NCI-H82 treated with DMSO at 0.1 percent for 48 hours (cell line): ENCODE measurements at regions not wholly inside any gene's neighbourhood (a gene's known extent, or its start where the extent isn't known, plus 50 kb on each side); places are given as distances from the start of the nearest gene placed in this dataset.
"Not testable (repeated sequence)": the region's sequence is repeated elsewhere in the genome, so short reads cannot be mapped to it uniquely, and the experiment has no call there.

ENCODE experiments used
- DNase-seq: peaks from one replicate; lab custom pipeline; 2025; ENCODE audit not compliant: unreplicated experiment; lab: John Stamatoyannopoulos, UW

DNA sequence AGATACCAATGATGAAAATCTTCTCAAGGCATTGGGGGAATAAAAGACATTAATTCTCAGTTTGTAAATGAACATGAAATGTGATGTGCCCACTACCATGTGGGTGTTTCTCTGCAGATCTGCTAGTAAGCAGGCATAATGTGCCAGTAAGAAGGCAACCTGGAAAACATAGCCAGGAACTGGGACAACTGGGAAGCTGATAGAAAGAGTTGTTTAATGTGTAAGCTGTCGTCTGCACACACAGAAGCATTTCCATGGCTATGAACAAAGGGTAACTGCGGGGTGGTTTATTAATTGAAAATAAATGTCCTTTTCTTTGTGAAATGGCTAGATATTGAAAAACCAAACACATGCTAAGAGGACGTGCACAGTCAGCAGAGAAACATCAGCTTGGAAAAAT lies 52.0 kb downstream of the ZC3H11B start:
- DNase-seq: no peak

DNA sequence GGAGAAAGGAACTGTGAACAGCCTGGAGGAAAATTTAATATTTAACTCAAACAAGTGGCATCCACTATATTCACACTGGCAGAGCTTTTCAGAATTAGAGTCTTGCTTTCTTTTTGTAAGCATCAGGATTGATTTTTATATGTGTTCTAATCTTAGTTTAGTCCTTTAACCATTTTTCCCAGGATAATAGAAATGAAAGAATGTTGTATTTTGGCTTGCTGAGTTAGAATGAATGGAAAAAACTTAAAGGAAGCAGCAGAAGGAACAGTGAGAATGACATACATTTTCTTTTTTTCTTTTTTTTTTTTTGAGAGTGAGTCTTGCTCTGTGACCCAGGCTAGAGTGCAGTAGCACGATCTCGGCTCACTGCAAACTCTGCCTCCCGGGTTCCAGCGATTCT lies 53.0 kb downstream of the ZC3H11B start:
- DNase-seq: no peak

DNA sequence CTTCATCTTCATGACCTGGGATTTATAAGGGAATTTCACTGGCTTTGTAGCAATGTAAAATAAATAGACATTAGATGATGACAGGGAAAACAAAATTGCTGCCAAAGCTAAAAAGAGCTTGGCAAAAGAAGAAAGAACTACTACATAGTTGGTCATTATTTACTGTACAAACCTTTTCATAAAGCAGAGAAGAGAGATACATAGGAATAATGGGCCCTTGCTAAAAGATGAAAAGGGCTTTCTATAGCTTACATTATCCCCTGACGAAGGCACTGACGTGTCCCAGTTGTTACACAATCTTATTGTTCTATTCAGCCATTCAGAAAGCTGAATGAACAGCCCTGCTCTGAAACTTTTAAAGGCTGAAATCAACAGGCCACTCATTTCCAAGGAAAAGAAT lies 57.1 kb downstream of the ZC3H11B start:
- no peak for DNase-seq

DNA sequence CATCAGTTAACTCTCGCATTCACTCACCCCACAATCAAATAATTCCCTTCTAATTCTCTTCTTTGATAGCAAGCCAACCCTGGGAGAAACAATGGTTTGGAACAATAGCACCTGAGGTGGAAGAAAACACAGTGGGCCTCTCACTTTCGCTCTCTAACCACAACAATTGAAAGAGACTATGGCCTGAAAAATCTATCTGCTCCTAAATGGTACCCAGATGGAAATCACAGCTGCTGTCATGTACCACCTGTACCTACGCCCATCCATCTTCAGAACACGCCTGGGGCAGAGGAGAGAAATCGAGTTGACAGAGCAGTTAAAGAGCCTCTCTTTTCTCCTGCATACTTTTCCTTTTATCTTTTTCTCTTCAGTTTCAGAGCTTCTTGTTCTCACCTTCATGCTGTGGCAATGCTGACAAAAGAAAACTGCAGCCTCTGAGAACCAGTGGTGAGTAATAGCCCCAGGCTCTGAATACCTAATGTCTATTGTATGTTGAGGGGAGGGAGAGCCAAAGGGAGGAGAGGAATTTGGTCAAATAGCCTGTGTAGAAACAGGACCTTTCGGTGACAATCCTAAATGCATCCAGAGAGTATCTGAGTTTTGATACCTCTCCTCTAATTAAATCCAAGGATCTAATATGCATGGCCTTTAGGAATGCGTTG lies 57.7 kb downstream of the ZC3H11B start:
- no peak for DNase-seq

DNA sequence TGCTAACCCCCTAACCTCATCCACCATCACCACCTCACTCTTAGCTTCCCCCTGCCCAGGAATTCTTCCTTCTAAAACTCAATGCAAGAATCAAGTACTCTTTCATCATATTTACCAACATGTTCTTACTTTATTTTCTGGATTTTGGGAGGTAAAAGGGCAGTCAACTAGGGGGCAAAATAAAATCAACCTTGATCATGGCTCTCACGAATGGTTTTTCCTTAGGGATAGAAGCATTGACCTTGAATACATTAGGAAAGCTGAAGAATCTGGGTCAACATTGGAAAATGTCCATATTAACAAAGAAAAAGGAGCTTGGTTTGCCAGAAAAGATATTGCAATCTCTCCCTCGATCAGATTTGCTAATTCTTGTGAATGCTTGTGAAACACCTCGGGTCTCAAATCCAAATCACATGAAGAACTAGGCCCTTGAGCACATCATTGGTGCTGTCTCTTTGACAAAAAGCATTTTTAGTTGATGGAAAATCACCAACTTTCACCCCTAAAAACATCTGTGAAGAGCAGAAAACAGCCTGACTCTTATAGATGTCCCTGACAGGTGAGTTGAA lies 58.9 kb downstream of the ZC3H11B start:
- no peak for DNase-seq

DNA sequence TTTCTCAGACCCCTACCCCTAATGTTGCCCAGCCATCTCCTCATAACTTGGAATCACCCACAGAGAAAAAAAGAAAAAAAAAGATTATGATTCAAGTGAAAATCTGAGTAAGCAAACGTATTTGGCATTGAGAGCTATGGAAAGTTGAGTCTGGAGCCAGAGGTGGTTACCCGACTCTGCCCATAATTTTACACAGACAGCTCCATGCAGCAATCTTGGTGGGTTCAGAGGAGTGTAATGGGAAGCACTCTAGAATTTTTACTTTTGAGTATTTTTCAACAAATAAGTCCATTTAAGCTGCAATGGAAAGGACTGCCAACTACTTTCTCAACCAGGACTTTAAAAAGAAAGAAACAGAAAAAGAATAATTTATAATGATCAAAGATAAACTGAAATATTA lies 62.7 kb downstream of the ZC3H11B start:
- no peak for DNase-seq

DNA sequence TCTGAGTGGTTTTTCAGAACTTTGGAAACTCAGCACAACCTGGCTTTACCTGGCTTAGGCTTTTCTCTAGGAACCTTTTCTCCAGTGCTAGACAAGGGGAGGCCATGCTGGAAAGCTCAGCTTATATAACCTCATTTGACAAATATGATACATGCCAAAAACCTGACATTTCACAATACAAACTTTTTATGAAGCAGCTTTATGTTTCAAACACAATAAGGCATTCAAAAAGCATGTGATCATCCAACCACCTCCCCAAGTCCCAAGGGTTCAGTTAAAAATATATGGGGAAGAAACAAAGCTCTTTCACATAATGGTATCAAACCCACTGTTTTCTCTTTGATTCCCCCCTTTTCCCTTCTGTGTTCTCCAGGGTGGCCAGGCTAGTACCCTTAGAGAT lies 63.7 kb downstream of the ZC3H11B start:
- DNase-seq: no peak

DNA sequence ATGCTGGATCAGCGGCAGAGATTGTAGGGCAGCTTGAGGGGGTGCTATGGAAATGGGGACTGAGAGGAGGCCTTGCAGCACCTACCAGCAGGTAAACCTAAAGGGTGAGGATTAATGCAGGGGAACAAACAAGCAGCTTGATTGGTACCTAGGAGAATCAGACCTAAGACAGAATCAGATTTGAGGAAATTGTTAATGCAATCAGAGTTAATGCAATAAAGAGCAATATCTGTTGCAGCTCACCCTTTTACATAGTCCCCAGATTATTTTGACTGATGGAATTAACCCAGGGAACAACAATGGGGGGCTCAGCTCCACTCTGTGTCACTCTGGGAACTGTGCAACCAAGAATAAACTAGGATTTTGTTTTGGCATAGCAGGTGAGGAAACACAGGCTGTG lies 64.5 kb downstream of the ZC3H11B start:
- DNase-seq: no peak

DNA sequence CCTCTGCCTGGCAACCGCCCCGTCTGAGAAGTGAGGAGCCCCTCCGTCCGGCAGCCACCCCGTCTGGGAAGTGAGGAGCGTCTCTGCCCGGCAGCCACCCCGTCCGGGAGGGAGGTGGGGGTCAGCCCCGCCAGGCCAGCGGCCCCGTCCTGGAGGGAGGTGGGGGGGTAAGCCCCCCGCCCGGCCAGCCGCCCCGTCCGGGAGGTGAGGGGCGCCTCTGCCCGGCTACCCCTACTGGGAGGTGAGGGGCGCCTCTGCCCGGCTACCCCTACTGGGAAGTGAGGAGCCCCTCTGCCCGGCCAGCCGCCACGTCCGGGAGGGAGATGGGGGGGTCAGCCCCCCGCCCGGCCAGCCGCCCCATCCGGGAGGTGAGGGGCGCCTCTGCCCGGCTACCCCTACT lies 67.1 kb downstream of the ZC3H11B start:
- DNase-seq: not testable (repeated sequence)

DNA sequence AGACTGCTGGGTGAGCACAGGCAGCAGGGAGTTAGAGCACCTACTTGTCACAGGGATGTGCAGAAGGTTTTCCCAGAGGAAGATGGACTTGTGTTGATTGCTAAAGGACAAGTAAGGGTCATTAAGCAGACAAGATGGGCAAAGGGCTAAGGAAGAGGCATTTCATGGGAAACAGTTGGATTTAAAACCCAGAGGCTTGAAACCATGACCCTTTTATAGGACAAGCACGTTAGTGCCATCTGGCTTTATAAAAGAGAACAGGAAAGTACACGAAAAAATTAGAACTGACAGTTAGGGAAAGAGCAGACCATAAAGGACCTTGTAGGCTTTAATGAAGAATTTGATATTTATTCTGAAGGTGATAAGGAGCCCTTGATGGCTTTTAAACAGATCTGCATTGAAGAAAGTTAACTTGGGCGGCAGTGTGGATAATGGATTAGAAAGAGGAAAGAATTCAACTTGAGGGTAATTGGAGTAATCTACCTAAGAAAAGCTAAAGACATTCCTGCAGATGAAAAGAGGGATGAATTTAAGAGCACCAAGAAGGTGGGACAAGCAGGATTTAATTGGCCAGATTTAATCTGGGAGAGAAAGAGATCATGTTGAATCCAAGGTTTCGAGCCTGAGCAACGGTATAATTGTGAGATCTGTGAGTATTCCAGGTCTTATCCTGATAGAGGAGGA lies 68.6 kb downstream of the ZC3H11B start:
- no peak for DNase-seq

DNA sequence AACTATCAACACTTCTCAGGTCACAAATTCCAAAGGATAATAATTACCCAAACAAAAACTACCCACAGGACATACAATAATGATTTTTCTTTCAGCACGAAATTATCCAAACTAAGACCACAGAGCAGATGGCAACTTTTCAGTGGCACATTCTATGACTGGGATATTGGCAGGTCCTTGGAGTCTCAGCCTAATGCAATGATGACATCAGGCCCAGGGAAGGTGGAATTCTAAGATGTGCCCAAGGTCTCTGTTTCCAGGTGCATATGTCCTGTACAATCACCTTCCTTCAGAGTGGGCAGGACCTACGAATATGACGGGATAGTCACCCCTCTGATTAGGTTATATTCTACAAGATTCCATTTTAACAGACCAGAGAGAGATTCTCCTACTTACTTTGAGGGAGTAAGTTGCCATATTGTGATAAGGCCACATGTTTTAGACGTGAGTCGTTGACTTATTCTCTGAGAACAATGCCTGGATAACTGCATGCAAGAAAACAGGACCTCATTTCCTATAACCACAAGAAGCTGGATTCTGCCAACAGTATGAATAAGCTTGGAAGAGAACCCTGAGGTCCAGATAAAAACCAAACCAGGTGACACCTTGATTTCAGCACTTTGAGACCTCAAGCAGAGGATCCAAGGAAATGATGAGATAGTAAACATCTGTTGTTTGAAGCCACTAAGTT lies 69.9 kb downstream of the ZC3H11B start:
- no peak for DNase-seq

DNA sequence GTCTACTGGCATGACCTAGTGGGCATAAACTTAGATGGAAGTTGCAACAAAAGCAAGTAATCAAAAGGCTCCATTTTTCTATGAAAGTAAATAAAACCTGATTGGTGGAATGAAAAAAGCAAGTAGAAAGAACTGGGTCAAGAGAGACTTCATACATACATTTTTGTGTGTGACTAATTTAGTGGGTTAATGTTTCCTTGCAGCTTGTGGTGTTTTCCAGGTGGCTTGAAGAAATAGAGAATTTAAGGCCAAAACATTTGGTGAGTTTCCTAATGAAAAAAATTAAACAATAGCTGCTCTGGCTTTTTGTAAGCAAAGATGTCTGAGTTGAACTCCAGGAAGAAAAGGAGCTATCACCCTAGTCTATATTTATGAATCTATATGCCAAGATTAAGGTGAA lies 71.0 kb downstream of the ZC3H11B start:
- DNase-seq: no peak

DNA sequence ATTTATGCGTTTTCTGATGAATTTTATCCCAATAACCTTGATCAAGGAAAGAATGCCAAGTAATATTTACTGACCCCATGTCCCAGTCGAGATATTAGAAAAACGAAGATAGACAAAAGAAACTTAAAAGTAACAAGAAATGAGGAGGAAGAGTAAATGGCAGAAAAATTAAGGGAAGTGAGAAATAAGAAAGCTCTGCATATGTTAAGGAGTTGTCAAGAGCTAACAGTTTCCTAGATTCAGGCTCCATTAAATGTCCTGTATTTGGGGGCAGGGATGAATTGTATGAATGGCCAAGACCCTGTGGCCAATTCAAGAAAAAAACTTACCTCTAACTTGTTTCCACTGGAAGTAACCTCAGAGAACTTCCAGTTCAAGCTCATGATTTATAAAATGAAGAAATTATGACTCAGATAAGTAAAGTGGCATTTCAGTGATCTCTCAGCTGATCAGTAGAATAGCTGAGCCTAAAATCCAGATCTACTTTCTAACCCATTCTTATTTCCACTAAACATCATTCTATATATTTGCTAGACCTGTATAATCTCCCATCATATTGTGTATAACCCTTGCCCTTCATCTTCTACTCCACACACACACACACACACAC lies 73.2 kb downstream of the ZC3H11B start:
- no peak for DNase-seq

DNA sequence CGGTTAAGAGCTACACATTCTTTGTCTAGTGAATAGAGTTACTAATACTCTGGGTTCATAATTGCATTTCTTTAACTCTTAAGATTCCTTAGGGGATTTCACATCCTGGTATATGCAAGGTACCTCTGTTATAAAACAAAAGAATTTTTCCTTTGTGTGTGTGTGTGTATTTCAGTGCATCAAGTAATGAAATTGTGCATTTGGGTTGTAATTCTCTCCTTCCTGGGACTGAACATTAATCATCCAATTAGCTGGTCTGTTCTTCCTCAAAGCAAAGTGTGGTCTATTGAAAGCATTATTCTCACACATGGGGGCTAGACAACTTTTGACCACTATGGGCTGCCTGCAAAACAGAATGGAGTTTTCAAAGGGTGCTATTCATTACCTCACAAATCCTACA lies 74.0 kb downstream of the ZC3H11B start:
- DNase-seq: no peak

DNA sequence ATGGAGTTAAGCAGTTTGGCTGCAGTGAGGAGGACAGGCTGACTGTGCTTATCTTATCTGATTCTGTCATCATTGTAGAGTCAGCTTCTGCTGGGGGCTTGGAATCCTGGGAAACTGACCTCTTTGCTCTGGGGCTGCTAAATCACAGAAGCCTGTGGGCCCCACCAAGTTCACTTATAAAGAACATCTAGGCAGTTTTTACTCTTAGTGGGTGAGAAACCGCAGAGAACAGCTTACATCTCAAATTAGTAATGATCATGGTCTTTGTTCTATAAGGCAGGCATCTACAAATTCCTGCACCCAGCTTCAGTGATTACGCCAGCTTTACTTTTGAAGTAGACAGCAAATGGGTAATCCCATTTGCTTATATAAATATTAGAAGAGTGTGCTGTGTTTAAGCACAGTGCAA lies 75.7 kb downstream of the ZC3H11B start:
- no peak for DNase-seq

DNA sequence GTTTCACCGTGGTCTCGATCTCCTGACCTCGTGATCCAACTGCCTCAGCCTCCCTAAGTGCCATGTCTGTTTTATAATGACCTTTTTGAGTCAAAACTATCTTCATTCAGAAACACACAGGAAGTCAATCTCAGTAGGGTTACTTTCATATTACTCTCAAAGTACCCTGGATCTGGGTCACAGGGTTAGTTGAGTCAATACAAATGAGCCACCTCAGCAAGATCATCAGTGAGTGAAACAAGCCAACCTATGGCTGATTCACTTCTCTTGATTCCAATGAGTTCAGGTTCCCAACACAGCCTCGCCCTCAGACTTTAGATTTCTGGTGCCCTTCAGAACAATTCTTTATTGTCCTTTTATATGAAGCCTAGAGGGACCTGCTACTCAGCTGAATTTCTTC lies 76.9 kb downstream of the ZC3H11B start:
- DNase-seq: no peak

DNA sequence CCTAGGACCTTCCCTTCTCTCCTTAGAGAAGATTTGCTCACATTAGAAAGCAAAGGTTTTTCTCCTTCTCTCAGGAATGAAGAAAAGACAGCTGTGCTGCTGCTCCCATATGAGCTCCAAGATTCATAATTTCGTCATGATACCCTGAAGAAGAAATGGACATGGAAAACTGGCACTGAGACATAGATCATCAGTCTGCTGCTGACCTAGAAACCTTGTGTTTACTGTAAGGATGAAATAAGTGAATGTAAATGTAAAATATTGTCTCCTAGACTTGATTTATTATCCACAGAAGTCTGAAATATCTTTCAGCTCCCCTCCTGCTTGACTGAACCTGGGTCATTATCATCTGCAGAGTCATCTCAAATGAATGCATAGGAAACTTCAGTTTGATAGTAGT lies 77.9 kb downstream of the ZC3H11B start:
- no peak for DNase-seq

DNA sequence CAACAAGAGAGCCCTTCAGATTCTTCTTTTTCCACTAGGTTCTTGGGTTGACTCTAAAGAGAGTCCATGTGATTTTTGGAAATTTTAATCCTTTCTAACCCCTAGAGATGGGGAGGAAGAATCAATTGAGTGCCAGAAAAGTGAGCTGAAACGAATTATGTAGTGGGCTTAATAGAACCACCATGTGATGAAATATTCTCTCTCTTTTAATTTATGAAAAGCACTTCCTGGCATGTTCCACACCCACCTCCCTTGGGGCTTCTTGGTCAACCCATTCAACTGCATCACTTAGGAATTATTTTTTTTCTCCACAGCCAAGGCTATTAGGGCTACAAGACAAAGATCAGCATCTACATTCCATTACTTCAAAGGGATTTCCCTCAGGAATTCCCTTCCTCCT lies 79.6 kb downstream of the ZC3H11B start:
- DNase-seq: no peak

DNA sequence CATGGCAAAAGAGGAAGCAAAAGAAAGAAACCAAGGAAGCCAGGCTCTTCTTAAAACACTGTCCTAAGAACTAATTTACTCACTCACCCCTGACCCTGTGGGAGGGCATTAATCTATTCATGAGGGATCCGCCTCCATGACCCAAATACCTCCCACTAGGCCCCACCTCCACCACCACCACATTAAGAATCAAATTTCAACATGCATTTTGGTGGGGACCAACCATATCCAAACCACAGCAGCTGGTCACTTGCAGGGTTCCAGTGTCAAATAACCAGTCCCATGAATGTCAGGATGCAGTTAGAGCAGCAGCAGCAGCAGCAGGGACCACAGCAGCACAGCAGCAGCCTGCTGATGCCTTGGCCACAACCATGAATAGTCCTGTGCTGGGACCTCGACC lies 83.8 kb downstream of the ZC3H11B start:
- no peak for DNase-seq

DNA sequence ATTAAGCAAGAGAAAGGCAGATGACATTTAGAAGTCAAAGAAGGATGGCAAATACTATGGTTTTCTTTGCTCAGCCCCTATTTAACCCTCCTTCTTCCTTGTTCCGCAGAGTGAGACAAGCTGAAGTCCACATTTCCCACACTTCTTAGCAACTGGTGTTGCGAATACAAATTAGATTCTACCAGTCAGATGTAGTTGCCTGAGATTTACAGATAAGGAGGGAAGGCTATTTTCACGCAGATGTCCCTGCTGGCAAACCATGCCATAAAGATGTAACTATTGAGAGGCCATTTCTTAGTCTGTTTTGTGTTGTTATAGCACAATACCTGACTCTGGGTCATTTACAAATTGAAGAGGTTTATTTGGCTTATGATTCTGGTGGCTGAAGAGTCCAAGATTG lies 84.3 kb downstream of the ZC3H11B start:
- DNase-seq: no peak

DNA sequence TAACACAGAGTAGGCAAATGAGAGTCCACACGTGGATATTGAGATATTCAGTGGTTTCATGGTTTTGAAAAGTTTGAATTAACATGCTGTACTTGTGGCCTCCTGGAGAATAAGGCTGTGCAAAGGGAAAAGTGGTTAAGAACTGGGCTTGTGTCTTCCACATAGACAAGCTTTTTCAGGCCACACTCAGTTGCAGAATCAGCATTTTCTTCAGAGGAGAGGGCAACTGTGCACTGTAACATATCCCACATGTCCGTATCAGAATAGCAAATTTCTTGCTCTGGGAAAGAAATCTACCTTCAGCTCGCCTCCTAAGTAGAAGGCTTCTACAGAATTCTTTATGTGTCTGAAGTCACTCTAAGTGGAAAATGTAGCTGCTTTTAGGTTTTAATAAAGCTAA lies 84.9 kb downstream of the ZC3H11B start:
- DNase-seq: no peak

DNA sequence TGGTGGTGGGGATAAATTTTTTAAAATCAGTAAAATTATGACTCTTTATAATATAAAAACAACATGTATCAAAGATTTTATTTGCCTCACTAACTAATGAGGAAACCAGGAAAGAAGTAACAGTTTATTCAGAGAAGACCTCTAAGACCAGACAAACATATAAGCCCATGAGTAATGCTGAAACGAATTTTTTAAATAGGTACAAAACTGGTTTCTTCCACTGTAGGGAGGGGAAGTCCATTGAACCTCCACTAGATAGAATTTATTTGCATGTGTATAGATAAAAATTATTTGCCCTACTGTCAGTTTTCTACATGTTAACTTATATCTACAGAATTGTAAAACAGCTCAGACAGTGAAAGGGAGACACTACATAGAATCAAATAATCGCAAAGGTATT lies 86.8 kb downstream of the ZC3H11B start:
- DNase-seq: no peak
